GM12874 (cell line): ENCODE measurements at regions not wholly inside any gene's neighbourhood (a gene's known extent, or its start where the extent isn't known, plus 50 kb on each side); places are given as distances from the start of the nearest gene placed in this dataset.

Source experiments
- CTCF ChIP-seq: IDR thresholded peaks from 2 replicates; pipeline ENCODE4 v1.5.1; 2011; ENCODE audit warnings: low read depth, mild to moderate bottlenecking, control low read depth, low read length, moderate library complexity; ENCODE audit not compliant: insufficient read depth

GRCh38 chr6:51094271-51094670, 275.6 kb downstream of the TFAP2B start:
- TF ChIP-seq CTCF: no peak

- TF ChIP-seq CTCF: no peak
These were observed 279.6 kb downstream of the TFAP2B start for GRCh38 chr6:51098246-51098645.

GRCh38 chr6:51098791-51099190, 280.1 kb downstream of the TFAP2B start:
- no peak for TF ChIP-seq CTCF

GRCh38 chr6:51099201-51099600, 280.5 kb downstream of the TFAP2B start:
- no peak for TF ChIP-seq CTCF

- TF ChIP-seq CTCF: no peak
These were observed 286.7 kb downstream of the TFAP2B start for GRCh38 chr6:51105357-51105756.

GRCh38 chr6:51107769-51108203, 289.1 kb downstream of the TFAP2B start:
- no peak for TF ChIP-seq CTCF

- TF ChIP-seq CTCF: no peak
These were observed 290.0 kb downstream of the TFAP2B start for GRCh38 chr6:51108563-51109234.

GRCh38 chr6:51112731-51113130, 294.1 kb downstream of the TFAP2B start:
- TF ChIP-seq CTCF: no peak
